ENCODE measurements at regions not wholly inside any gene's neighbourhood (a gene's known extent, or its start where the extent isn't known, plus 50 kb on each side); places are given as distances from the start of the nearest gene placed in this dataset.

DNA sequence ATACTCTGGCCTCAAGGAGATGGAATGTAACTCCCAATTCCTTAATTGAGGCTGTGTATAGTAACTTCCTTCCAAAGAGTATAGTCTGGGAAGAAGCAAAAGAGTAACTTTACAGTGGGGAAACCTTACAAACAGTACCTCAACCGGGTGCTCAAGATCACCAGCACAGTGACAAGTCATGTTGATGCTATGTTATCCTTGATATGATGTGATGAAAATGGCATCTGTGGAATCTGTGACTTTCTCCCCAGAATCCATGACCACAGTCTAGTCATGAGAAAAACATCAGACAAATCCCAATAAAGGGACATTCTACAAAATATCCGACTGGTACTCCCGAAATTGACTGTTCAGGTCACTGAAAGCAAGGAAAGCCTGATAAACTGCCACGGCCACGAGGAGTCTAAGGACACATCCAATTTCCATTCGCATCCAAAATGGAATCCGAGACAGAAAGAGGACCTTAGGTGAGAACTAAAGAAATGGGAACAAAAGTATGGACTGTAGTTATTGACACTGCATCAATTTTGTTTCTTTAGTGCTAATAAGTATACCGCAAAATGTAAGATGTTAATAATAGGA lies 97.3 kb upstream of the FRMD6 start:
- no peak for DNase-seq

GRCh38 chr14:51554953-51555352 lies 96.8 kb upstream of the FRMD6 start:
- DNase-seq: no peak

- no peak for DNase-seq
Measured at GRCh38 chr14:51561141-51561540, 90.6 kb upstream of the FRMD6 start.

GRCh38 chr14:51562816-51563215 lies 88.9 kb upstream of the FRMD6 start:
- no peak for DNase-seq

DNA sequence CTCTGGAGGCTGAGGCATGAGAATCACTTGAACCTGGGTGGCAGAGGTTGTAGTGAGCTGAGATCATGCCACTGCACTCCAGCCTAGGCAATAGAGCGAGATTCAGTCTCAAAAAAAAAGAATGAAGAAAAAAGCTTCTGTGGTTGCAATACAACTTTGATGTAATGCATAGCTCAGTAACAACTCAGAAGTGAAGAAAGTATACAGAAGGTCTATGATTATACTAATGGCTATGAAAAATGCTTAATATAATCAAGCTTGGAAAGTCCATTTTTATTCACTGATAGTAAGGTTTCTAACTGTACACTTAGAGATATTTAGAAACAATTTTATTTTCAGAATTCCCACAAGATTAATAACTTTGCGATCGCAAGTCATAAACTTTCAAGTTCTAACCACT lies 88.2 kb upstream of the FRMD6 start:
- no peak for DNase-seq

GRCh38 chr14:51564460-51564859 lies 87.2 kb upstream of the FRMD6 start:
- DNase-seq: no peak

DNA sequence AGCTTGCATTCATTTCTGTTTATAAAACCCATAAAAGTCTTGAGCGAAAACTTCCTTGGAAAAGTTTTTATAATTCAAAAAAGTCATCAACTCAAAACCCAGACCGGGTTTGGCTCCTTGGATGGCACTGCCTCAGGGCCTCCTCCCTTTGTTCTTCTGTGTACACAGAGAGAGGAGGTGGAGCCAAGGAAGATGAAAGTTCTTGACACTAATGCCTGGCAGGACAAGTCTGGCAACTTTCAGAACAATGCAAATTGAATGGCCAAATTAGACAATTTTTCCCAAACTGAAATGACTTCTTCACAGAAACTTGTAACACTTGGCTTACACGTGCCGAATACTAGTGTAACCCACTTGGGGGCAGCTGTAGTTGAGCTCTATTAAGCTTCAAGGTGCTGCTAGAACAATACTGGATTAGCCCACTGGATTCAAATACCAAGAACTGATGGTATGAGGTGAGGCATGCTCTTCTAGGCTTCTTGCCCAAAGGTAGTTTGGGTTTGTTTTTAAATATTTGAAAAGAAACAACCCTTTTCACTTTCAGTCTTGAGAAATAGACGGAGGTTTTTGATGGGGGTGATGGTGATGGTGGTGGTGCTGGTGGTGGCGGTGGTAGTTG lies 86.6 kb upstream of the FRMD6 start:
- DNase-seq: no peak

DNA sequence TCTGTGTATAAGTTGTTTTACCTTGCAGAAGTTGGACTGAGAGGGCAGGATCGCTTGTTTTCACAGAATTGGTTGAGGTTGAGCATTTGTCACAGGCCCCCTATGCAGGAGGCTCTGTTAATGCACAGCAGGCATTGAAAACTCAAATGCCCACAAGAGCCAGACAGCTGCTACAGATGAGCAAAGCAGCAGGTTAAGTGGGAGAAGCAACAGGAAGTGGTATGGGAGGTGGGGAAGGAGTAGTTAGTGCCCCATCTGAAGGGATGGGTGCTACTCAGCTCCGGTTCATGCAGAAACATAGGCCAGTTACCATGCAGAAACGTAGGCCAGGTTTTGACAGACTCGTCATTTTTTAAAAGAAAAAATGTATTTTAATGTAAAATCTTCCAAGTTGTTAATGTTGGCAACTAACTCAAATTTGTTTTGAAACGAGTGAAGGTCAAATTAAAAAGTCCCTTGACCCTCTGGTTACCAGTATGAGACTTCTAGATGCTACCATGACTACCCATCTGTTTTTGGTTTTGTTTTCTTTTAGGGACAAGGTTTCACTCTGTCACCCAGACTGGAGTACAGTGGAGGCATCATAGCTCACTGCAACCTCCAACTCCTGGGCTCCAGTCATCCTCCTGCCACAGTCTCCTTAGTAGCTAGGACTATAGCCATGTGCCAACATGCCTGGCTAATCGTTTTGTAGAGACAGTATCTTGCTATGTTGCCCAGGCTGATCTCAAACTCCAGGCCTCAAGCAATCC lies 84.7 kb upstream of the FRMD6 start:
- no peak for DNase-seq

GRCh38 chr14:51568366-51568765 lies 83.3 kb upstream of the FRMD6 start:
- DNase-seq: no peak

GRCh38 chr14:51573607-51574006 lies 78.1 kb upstream of the FRMD6 start:
- no peak for DNase-seq

DNA sequence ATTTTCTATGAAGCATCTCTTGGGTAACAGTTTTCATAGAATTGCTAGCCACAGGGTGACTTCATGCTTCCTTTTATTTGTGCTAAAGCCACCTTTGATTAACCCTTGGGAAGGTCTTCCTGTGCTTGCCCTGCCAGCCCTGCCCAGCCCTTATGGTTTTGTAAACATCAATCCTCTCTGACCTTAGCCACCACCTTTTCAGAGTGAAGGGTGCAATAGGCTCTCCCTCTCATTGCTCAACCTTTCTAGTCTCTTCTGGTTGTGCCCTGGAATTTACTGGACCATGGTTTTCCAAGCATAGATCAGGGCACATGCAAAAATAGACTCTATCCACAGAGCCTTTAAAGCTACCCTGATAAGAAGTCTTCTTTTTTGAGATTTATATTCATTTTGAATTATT lies 77.7 kb upstream of the FRMD6 start:
- no peak for DNase-seq

- no peak for DNase-seq
Measured at GRCh38 chr14:51575349-51576116, 76.2 kb upstream of the FRMD6 start.

DNA sequence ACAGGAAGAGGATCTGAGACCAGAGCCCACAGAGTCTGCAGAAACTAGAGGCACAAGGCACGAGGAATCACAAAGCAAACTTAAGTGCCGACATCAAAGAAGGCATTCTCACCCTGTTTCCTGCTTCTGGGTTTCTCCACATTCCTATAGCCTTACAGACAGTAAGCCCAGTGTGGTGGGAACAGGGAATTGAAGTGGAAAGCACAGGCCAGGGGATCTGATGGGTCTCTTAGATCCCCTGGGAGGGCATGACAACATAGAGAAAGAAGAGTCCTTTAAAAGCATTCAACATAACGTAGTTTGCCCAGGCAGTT lies 75.6 kb upstream of the FRMD6 start:
- no peak for DNase-seq

GRCh38 chr14:51576879-51577278 lies 74.8 kb upstream of the FRMD6 start:
- DNase-seq: no peak

- no peak for DNase-seq
Measured at GRCh38 chr14:51578853-51579252, 72.9 kb upstream of the FRMD6 start.

DNA sequence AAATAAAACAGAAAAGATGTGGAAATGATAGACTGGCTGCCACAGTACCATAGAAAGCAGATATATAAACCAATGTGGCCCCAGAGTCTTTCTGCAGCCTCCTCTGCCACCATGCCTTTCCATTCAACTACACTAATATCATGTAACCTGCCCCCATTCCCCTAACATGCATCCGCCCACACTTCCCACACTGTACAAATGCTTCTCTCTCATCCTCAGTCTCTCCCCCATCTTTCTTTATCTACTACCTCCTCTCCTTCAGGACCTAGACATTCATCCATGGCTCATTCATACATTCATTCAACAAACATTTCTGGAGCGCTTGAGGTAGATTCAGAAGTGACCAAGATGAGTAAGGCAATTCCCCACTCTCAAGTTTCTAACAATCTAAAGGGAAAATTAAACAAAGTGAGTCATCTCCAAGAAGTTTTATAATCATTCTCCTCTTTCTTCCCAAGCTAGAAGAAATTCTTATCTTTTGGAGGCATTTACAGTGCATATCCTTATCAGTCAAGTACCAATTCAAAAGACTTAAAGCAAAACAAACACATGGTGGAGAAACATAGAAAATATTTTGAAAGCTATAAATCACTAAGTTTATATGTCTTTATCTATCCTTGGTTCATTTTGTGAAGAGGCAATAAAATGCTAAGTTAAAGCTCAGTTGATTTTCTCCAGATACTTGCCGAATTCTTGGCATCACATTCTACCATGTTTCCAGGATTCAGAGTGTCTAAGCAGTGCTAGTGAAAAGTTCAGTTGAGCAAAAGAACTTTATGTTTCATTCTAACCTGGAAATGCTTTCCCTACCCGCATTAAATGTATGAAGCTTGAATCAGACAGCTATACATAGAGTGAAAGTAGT lies 70.5 kb upstream of the FRMD6 start:
- no peak for DNase-seq

DNA sequence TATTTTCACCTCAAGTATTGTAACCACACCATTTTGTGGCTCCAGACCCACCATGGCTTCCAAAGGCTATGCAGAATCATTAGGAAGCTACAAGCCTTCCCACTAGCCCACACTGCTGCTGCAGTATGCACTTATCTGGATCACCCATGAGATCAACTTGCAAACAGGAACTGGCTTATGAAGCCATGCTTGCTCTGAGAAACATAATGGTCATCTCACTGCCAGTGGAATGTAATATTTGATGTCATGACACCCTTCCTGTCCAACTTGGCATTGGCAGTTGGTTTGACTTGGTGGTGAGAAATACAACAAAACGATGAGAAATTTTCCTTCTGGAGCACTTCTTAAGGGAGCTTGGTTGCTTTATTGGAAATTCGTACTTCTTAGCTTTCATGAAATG lies 69.3 kb upstream of the FRMD6 start:
- DNase-seq: no peak

DNA sequence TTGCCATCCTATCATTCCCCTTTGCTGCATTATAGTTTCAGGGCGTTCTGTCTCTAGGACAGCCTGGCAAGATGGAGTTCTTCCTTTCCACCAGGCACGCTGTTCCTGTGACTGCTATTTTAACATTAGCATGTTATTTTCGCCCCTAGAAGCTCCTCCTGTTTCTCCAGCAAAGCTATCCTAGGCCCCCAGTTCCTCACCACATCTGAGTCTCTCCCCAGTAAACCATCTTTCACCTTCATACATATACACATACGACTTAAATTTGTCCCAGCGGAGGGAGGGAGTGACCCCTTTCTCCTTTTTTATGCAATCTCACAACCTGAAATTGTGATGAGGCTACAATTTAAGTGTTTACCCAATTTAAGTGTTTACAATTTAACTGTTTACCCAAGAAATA lies 66.7 kb upstream of the FRMD6 start:
- DNase-seq: no peak

- no peak for DNase-seq
Measured at GRCh38 chr14:51592836-51593235, 58.9 kb upstream of the FRMD6 start.

DNA sequence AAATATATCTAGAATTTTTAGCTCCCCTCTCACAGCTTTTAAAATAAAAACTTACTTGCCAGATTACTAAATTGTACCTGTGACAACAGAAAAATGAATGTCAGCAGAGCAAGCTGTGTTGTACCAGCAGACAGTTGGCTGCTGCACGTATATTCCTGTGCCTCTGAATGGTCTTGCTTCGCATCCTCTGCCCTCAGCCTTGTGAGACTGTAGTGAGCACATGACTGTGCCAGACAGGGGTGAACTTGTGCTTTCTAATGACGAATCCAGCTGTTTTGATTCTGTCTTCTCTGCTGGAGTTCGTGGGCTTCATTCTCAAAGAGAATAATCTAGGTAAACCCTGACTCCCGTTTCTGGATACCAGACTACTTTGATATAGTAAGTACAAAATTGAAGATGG lies 58.3 kb upstream of the FRMD6 start:
- DNase-seq: no peak

GRCh38 chr14:51595881-51596455 lies 55.7 kb upstream of the FRMD6 start:
- DNase-seq: no peak

DNA sequence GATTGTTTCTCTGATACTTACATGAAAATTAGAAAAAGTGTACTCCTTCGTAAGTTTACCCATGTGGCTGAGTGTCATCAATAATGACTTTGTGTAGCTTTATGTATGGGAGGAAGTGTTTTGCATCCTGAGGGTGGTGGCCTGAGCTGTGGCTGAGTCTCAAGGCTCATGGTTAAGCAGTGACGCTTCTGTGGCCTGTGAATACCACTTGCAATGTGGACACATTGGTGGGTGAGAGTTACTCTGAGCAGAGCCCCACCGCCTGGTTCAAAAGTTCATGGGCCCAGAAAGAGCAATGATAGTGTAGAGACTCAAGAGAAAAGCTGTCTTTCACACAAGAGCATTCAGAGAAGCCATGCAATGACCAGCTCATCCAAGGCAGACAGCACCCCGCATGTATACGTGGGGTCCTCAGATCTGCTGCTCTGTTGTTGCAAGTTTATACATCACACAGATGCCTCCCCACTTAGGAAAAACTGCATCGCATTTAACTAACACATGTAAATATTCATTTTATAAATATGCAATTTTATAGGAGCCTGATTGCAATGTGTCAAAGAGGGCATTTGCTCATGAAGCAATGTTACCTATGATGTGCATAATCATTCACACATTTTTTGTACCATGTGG lies 55.1 kb upstream of the FRMD6 start:
- no peak for DNase-seq
